ENCODE measurements at regions not wholly inside any gene's neighbourhood (a gene's known extent, or its start where the extent isn't known, plus 50 kb on each side); places are given as distances from the start of the nearest gene placed in this dataset.

DNA sequence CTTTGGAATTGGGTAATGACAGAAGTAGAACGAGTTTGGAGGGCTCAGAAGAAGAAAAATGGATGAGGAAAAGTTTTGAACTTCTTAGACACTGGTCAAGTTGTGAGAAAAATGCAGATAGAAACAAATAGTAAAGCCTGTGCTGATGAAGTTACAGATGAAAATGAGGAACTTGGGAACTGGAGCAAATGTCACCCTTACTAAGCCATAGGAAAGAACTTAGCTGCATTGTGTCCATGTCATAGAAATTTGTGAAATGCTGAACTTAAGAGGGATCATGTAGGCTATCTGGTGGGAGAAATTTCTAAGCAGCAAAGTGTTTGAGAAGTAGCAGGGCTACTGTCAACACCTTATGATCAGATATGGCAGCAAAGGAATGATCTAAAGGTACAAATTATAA, 289.2 kb upstream of the PCDH9 start:
- no peak for TF ChIP-seq ZNF274 (IDR thresholded peaks at IDR 0.05; ENCODE audit: low read depth, low read length)
- TF ChIP-seq SUZ12 (IDR thresholded peaks at IDR 0.05; ENCODE audit: extremely low read depth, insufficient read depth, insufficient read length) = no peak
- TF ChIP-seq YY1 (IDR thresholded peaks at IDR 0.05; ENCODE audit: insufficient read depth, insufficient read length) = no peak
